GM12874 (cell line): ENCODE measurements at regions not wholly inside any gene's neighbourhood (a gene's known extent, or its start where the extent isn't known, plus 50 kb on each side); places are given as distances from the start of the nearest gene placed in this dataset.

Experiments
- TF ChIP-seq, protein P1 (sequence below): IDR thresholded peaks from 2 replicates; pipeline ENCODE4 v1.5.1; 2011; ENCODE audit warnings: low read depth, mild to moderate bottlenecking, control low read depth, low read length, moderate library complexity; ENCODE audit not compliant: insufficient read depth

DNA sequence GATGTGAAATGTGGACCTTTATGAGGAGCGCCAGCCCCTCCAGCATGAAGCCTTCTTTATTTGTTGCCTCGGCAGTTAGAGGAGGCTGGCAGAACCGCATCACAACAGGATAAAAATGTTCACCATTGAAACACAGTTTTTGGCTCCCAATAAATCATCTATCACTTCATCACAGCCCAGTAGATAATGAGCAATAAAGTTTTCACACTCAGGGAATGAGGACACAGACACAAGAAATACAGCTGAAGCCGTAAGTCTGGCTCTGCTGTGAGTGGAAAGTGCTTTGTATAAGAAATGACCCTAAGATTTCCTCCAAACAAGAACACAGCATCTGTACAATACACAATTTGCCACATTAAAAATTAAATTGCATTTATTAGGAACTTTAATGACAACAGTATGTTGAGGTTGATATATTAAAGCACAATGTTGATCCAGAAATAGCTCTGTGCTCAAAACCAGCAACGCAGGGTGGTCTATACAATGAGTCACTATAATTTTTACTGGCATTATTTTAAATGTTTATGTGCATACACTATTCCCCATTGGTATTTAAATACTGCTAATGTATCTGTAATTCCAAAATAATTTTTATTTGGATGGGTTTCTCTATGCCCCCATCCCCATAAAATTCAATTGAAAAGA, 301.8 kb upstream of the MGMT start:
- TF ChIP-seq, protein P1, sequence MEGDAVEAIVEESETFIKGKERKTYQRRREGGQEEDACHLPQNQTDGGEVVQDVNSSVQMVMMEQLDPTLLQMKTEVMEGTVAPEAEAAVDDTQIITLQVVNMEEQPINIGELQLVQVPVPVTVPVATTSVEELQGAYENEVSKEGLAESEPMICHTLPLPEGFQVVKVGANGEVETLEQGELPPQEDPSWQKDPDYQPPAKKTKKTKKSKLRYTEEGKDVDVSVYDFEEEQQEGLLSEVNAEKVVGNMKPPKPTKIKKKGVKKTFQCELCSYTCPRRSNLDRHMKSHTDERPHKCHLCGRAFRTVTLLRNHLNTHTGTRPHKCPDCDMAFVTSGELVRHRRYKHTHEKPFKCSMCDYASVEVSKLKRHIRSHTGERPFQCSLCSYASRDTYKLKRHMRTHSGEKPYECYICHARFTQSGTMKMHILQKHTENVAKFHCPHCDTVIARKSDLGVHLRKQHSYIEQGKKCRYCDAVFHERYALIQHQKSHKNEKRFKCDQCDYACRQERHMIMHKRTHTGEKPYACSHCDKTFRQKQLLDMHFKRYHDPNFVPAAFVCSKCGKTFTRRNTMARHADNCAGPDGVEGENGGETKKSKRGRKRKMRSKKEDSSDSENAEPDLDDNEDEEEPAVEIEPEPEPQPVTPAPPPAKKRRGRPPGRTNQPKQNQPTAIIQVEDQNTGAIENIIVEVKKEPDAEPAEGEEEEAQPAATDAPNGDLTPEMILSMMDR = no peak

DNA sequence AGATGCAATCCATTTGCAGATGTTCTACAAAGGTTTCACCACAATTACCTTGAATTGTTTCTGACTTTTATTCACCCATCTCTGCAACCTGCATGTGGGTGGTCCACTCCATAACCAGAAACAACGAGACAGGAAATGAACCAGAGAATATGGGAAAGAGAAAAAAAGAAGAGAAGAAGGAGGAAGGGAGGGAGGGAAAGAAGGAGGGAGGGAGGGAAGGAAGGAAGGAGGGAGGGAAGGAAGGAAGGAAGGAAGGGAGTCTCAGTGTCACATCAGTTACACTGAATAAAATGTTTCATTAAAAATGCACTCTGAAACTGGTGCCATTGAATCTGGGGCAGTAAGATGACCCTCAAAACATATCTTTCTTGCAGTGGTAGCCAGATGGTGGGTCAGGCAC, 301.3 kb upstream of the MGMT start:
- TF ChIP-seq, protein P1 = no peak

DNA sequence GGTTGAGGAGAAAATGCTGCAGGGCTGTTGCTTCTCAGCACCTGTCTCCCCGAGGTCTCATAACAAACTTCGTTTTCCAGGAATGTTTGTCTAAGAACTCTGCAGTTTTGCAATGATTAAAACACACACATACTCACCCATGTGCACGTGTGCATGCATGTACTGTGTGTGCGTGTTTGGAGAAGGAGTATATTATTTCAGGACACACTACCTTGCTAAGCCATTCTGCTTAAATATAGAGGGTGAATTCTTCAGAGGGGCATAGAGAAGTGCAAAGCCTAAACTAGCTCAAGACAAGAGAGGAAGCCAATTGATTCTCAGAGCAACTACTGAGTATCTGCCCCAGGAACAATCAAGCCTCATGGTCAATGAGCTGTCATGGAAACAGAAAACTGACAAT, 298.4 kb upstream of the MGMT start:
- TF ChIP-seq, protein P1 = no peak

DNA sequence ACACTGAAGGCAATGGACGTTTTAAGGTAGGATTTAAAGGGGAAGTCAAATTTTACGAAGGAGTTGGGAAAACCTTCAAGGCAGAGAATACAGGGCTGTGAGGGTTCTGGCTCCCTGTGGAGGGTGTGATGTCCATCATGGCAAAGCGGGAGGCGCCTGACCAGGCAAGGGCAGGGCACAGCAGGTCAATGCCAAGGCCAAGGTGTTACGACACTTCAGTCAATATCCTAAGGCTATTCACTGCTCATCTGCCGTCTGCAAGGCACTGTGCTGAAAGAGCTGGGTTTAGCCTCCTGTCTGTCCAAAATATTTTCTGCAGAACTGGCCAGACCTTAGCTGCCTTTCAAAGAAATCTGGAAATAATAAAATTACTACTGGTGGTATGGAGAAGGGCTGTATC, 297.9 kb upstream of the MGMT start:
- TF ChIP-seq, protein P1 = no peak

DNA sequence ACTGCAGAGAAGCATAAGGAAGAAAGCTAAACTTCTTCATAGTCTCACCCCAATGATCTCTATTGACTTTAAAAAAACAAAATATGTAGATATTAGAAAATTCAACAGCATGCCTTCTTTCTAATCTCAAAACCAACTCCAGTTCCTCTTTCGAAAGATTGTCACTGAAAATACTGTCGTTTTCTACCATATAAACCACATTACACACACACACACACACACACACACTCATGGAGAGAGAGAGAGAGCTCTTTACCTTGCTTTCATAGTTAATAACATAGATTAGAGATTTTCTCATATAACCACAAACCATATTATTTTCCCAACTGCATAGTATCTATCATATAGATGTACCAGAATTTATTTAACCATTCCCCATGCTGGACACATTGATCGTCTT, 296.2 kb upstream of the MGMT start:
- TF ChIP-seq, protein P1 = no peak

DNA sequence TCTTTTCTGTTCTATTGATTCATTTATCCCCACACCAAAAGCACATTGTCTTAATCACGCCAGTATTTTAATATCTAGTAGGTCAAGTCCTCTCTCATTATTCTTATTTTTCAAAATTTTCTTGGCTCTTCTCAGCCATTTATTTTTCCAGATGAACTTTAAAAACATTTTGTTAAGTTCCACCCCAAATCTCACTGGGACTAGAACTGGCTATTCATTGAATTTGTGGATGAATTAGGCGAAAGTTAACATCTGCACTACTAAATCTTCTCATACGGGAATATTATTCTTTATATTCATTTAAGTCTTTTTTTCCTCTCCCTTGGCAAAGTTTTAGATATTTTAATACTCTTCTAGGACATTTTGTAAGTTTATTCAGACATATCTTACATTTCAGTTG, 295.2 kb upstream of the MGMT start:
- TF ChIP-seq, protein P1 = no peak

DNA sequence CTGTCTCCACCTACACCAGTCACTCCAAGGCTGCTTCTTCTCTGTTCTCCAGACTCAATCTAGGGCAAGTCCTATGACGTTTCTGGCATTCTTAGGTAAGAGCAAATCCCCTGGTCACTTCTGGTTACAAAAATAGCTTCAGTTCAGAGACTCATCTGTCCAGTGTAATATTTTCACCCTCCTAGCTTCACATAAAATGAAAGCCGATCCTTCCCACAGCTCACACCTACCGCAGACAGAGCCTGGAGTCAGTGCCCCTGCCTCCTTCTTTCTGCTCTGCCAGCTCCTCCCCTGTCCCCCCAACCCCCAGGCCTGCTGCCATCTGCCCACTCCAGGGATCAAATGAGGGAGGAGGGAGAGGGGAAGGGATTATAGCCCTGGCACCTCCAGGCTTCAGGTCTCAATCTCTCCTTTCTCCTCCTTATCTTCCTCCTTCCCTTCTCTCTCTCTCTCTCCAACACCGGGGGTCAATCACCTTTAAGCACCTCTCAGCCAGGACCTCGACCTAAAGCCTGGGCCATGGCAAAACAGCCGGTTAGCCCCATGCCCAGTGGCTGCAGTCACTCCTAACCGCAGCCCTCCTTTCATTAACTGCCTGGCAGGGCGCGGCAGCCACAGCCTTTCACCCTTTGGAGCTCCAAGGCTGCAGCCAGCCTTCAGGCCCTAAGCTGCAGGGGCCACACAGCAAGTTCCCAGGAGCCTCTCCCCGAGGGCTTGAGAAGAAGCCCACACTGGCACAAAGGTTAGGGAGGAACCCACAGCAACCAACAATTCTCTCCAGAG, 292.6 kb upstream of the MGMT start:
- TF ChIP-seq, protein P1 = no peak
